ENCODE measurements at regions not wholly inside any gene's neighbourhood (a gene's known extent, or its start where the extent isn't known, plus 50 kb on each side); places are given as distances from the start of the nearest gene placed in this dataset.

GRCh38 chr3:59528251-59528650, 478.4 kb upstream of the CFAP20DC start:
- POLR2A ChIA-PET: no interaction called here
- TF ChIP-seq FOXK2 (IDR thresholded peaks at IDR 0.05) (no peak), CTBP1 (IDR thresholded peaks at IDR 0.05; ENCODE audit: borderline replicate concordance) (no peak), ELF4 (IDR thresholded peaks at IDR 0.05) (no peak), SP1 (IDR thresholded peaks at IDR 0.05) (no peak), PKNOX1 (IDR thresholded peaks at IDR 0.05) (no peak), TARDBP (IDR thresholded peaks at IDR 0.05) (no peak), ARNT (IDR thresholded peaks at IDR 0.05) (no peak), BHLHE40 (IDR thresholded peaks at IDR 0.05; ENCODE audit: borderline replicate concordance) (no peak), ZNF384 (IDR thresholded peaks at IDR 0.05) (no peak), FOXM1 (IDR thresholded peaks at IDR 0.05; ENCODE audit: borderline replicate concordance) (no peak)
- CTCF ChIA-PET: no interaction called here
- DNase-seq (ENCODE audit: extremely low spot score): no peak

GRCh38 chr3:59527493-59527892, 477.7 kb upstream of the CFAP20DC start:
- POLR2A ChIA-PET: no interaction called here
- no peak for TF ChIP-seq LEF1 (IDR thresholded peaks at IDR 0.05; ENCODE audit: borderline replicate concordance)
- TF ChIP-seq NFRKB (IDR thresholded peaks at IDR 0.05): no peak
- no peak for TF ChIP-seq TARDBP (IDR thresholded peaks at IDR 0.05)
- TF ChIP-seq FOXK2 (IDR thresholded peaks at IDR 0.05): no peak
- no peak for TF ChIP-seq ELF4 (IDR thresholded peaks at IDR 0.05)
- no peak for TF ChIP-seq HDGF (IDR thresholded peaks at IDR 0.05; ENCODE audit: borderline replicate concordance)
- no peak for TF ChIP-seq SP1 (IDR thresholded peaks at IDR 0.05)
- DNase-seq (ENCODE audit: extremely low spot score): no peak
- CTCF ChIA-PET: no interaction called here

GRCh38 chr3:59526999-59527398, 477.2 kb upstream of the CFAP20DC start:
- TF ChIP-seq FOXK2 (IDR thresholded peaks at IDR 0.05): no peak
- TF ChIP-seq TARDBP (IDR thresholded peaks at IDR 0.05): no peak
- DNase-seq (ENCODE audit: extremely low spot score): no peak
- ChIA-PET POLR2A (no interaction called here), CTCF (no interaction called here)

GRCh38 chr3:59522550-59522949, 472.7 kb upstream of the CFAP20DC start:
- TF ChIP-seq SP1 (IDR thresholded peaks at IDR 0.05) (no peak), LEF1 (IDR thresholded peaks at IDR 0.05; ENCODE audit: borderline replicate concordance) (no peak), SUZ12 (IDR thresholded peaks at IDR 0.05) (no peak)
- CTCF ChIA-PET: no interaction called here
- POLR2A ChIA-PET: no interaction called here
- no peak for DNase-seq (ENCODE audit: extremely low spot score)

- no peak for DNase-seq (ENCODE audit: extremely low spot score)
- no peak for TF ChIP-seq LEF1 (IDR thresholded peaks at IDR 0.05; ENCODE audit: borderline replicate concordance)
- no peak for TF ChIP-seq PKNOX1 (IDR thresholded peaks at IDR 0.05)
- no peak for TF ChIP-seq SP1 (IDR thresholded peaks at IDR 0.05)
- TF ChIP-seq NFRKB (IDR thresholded peaks at IDR 0.05): no peak
- TF ChIP-seq HDGF (IDR thresholded peaks at IDR 0.05; ENCODE audit: borderline replicate concordance): no peak
- TF ChIP-seq FOXK2 (IDR thresholded peaks at IDR 0.05): no peak
- ChIA-PET CTCF (no interaction called here), POLR2A (no interaction called here)
These were observed 469.3 kb upstream of the CFAP20DC start for GRCh38 chr3:59519094-59519493.

- TF ChIP-seq PKNOX1 (IDR thresholded peaks at IDR 0.05): no peak
- no peak for TF ChIP-seq FOXK2 (IDR thresholded peaks at IDR 0.05)
- TF ChIP-seq LEF1 (IDR thresholded peaks at IDR 0.05; ENCODE audit: borderline replicate concordance): no peak
- TF ChIP-seq ZNF384 (IDR thresholded peaks at IDR 0.05): no peak
- no peak for TF ChIP-seq FOXA1 (IDR thresholded peaks at IDR 0.05)
- TF ChIP-seq TARDBP (IDR thresholded peaks at IDR 0.05): no peak
- no peak for TF ChIP-seq NFRKB (IDR thresholded peaks at IDR 0.05)
- no peak for TF ChIP-seq SUZ12 (IDR thresholded peaks at IDR 0.05)
- TF ChIP-seq FOXM1 (IDR thresholded peaks at IDR 0.05; ENCODE audit: borderline replicate concordance): no peak
- no peak for TF ChIP-seq SP1 (IDR thresholded peaks at IDR 0.05)
- ChIA-PET POLR2A (no interaction called here), CTCF (no interaction called here)
- no peak for DNase-seq (ENCODE audit: extremely low spot score)
These were observed 468.6 kb upstream of the CFAP20DC start for GRCh38 chr3:59518283-59519055.

- ChIA-PET POLR2A (no interaction called here), CTCF (no interaction called here)
- no peak for TF ChIP-seq HDGF (IDR thresholded peaks at IDR 0.05; ENCODE audit: borderline replicate concordance)
- 0 out of 2 replicates have a peak, but pooled peaks have one; percentile 10 for TF ChIP-seq PKNOX1 (IDR thresholded peaks at IDR 0.05)
- DNase-seq (ENCODE audit: extremely low spot score): no peak
These were observed 467.6 kb upstream of the CFAP20DC start for GRCh38 chr3:59517388-59517787.
